ENCODE measurements at regions not wholly inside any gene's neighbourhood (a gene's known extent, or its start where the extent isn't known, plus 50 kb on each side); places are given as distances from the start of the nearest gene placed in this dataset.

DNA sequence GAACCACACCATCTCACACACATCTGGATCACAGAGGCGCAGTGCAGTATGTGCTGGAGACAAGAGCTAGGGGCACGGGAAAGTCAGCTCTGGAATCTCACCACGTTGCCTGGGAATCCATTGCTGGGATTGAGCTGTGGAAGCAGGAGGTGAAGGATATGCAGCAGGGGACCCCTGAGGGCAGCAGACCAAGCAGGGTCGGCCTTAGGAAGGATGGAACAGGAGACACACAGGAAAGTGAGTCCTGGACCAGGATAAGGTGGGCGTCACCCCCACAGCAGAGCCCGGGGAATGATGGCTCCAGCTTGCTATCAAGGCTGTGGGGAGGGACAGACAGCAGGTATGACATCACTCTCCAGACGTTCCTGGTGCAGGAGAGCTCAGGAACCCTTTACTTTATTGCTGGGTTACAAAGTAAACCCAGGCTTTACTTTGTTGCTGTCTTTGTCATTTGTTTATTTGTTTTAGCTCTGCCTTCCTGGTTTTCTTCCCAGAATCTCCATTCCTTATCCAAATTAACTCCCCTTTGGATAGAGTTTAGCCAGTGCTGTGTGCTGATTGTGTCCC is 329.8 kb upstream of the MYT1L start:
- DNase-seq (ENCODE audit: extremely low spot score) = no peak
- no peaks in the 10 kb centered on the region for H3K9me3 ChIP-seq
- H3K27ac ChIP-seq (replicated peaks in 1 of 4) = no peak overlapping the region
- WGBS = 70% methylated on average over 7 of the region's 7 CpGs
- H3K4me1 ChIP-seq = peaks cover 7 to 42% (median 30%) of the 10 kb centered on the region in 4 donors
- TF ChIP-seq, protein P1, sequence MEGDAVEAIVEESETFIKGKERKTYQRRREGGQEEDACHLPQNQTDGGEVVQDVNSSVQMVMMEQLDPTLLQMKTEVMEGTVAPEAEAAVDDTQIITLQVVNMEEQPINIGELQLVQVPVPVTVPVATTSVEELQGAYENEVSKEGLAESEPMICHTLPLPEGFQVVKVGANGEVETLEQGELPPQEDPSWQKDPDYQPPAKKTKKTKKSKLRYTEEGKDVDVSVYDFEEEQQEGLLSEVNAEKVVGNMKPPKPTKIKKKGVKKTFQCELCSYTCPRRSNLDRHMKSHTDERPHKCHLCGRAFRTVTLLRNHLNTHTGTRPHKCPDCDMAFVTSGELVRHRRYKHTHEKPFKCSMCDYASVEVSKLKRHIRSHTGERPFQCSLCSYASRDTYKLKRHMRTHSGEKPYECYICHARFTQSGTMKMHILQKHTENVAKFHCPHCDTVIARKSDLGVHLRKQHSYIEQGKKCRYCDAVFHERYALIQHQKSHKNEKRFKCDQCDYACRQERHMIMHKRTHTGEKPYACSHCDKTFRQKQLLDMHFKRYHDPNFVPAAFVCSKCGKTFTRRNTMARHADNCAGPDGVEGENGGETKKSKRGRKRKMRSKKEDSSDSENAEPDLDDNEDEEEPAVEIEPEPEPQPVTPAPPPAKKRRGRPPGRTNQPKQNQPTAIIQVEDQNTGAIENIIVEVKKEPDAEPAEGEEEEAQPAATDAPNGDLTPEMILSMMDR (IDR thresholded peaks at IDR 0.05) = no peak
- no peak overlapping the region for H3K4me3 ChIP-seq
- no peaks in the 10 kb centered on the region for H3K27me3 ChIP-seq
- H3K36me3 ChIP-seq = no peaks in the 10 kb centered on the region
- intact Hi-C loops (cut with DNase I) = no loop called here

DNA sequence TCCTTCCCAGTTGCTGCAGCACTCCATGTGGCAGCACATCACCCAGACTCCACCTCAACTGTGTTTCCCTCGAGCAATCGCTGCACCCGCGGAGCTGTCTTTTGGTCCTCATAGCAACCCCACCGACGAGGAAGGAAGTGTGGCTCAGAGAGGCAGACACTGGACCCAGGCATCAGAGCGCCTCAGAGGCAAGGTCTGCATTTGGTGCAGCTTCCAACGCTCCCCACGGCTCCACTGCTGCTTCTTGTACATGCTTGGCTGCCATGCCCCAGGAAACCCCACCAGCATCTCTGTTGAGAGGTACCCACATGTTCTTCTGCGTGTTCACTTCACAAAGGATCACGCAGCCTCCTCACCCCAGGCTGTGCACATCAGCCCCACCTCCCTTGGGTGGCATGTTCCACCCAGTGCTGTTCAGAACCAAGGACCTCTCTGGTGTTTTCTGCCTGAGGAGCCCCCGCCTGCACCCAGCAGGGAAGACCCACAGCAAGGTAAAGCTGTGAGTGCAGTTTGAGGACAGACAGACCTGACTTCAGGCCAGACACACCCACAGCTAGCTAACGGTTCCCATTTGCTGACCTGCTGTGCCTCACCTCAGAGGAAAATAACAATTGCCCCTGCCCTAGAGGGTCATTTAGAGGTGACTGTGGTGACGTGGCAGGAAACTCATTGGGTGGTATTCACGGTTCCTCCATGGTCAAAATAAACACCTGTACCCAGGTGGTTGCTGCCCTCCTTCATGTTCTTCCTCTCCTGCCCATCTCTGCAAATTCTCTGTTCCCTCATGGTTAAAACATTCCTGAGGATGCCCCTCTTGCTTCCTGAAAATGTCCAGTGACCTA is 326.3 kb upstream of the MYT1L start:
- TF ChIP-seq POLR2A (IDR thresholded peaks at IDR 0.05; ENCODE audit: low read depth) = no peak
- TF ChIP-seq POLR2AphosphoS5 (IDR thresholded peaks at IDR 0.05) = no peak
- TF ChIP-seq, protein P1 (IDR thresholded peaks at IDR 0.05) = no peak
- TF ChIP-seq EP300 (IDR thresholded peaks at IDR 0.05) = no peak
- Histone ChIP-seq H3K27me3 (no peaks in the 10 kb centered on the region), H3K27ac (replicated peaks in 1 of 4) (no peak overlapping the region), H3K4me3 (no peak overlapping the region), H3K4me1 (peaks cover 6 to 34% (median 26%) of the 10 kb centered on the region in 4 donors), H3K9me3 (no peaks in the 10 kb centered on the region), H3K36me3 (no peaks in the 10 kb centered on the region)
- WGBS = 71% methylated on average over 14 of the region's 15 CpGs
- intact Hi-C loops (cut with DNase I) = no loop called here
- DNase-seq (ENCODE audit: extremely low spot score) = no peak

DNA sequence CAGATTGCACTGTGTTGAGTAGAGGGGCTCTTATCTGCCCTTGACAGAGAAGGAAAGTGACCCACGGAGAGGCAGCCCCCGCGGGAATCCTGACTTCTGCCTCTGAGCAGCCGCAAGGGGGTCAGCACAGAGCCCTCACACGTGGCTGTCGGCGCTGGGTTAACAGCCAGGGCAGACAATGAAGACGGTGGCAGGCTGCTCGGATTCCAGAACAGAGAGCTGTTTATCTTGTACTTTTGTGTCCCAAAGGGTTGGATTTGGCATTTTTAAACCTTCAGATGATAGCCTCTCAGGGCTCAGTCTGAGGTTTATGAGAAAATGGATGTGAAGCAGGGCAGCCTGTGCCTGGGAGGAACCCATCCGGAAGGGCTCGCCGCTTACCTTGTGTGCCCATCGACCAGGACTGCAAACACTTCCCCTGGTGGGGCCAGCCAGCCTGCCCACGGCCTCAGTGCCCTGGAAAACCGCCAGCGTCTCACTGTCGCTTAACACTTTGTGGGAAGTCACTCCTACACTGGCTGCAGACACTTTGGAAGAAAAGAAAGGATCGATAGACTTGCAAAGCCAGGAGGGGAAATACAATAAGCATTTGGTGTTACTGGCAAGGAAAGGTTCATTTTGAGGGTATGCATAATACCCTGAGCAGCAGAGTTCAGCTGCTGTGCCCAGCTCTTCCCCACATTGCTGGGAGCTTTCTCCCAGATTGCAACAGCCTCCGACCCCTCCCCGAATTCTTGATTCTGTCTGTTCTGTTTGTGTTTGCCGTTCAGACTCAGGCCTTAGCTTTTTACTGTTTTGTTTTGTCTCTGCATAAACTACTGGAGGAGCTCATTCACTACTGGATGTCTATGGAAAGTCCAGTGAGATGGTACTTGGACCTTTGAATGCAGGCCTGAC is 325.3 kb upstream of the MYT1L start:
- WGBS = 23% methylated on average over 21 of the region's 21 CpGs
- Histone ChIP-seq H3K9me3 (no peaks in the 10 kb centered on the region), H3K36me3 (no peaks in the 10 kb centered on the region), H3K4me1 (peaks cover 4 to 24% (median 16%) of the 10 kb centered on the region in 4 donors), H3K27ac (replicated peaks in 1 of 4) (no peak overlapping the region), H3K27me3 (no peaks in the 10 kb centered on the region), H3K4me3 (no peak overlapping the region)
- TF ChIP-seq, protein P1 (IDR thresholded peaks at IDR 0.05) = no peak
- TF ChIP-seq EP300 (IDR thresholded peaks at IDR 0.05) = no peak
- no peak for TF ChIP-seq POLR2A (IDR thresholded peaks at IDR 0.05; ENCODE audit: low read depth)
- intact Hi-C loops (cut with DNase I) = no loop called here
- DNase-seq (ENCODE audit: extremely low spot score) = no peak

DNA sequence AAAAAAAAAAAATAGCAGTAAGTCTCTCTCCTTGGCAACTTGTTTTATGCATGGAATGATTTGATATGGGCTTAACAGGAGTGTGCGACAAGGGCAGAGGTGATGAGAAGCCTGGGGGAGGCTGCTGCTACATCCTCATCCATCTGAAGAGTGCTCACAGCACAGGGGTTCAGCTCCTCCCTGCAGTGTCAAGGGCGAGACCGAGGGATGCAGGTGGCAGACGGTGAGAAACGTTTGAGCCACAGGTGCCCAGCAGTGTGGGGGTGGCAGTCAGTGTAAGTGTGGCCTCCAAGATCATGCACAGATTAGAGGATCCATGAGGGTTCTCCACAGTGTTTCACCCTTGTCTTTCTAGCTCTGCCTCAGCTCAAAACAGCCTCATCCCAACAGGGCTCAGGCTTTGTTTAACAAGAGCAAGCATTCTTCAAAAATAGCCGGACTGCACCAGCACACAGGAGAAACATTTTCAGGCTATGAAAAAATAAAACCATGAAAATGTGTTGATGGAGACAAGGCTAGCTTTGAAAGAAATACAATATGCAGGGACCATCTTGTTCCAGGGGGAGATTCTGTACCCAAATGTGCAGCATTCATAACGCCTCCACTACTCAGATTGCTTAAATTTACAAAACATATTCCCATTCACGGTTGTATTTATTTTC is 324.5 kb upstream of the MYT1L start:
- H3K4me1 ChIP-seq = peaks cover 4 to 17% (median 12%) of the 10 kb centered on the region in 4 donors
- intact Hi-C loops (cut with DNase I) = no loop called here
- no peaks in the 10 kb centered on the region for H3K36me3 ChIP-seq
- no peaks in the 10 kb centered on the region for H3K27me3 ChIP-seq
- H3K27ac ChIP-seq (replicated peaks in 1 of 4) = no peak overlapping the region
- no peak for DNase-seq (ENCODE audit: extremely low spot score)
- no peaks in the 10 kb centered on the region for H3K9me3 ChIP-seq
- H3K4me3 ChIP-seq = no peak overlapping the region
- TF ChIP-seq, protein P1 (IDR thresholded peaks at IDR 0.05) = no peak
- TF ChIP-seq EP300 (IDR thresholded peaks at IDR 0.05) = no peak
- no peak for TF ChIP-seq POLR2A (IDR thresholded peaks at IDR 0.05; ENCODE audit: low read depth)
- no peak for TF ChIP-seq POLR2AphosphoS5 (IDR thresholded peaks at IDR 0.05)
- WGBS = 42% methylated on average over 6 of the region's 8 CpGs
